ENCODE measurements at regions not wholly inside any gene's neighbourhood (a gene's known extent, or its start where the extent isn't known, plus 50 kb on each side); places are given as distances from the start of the nearest gene placed in this dataset.

- no peak for DNase-seq
Measured at GRCh38 chr17:65477600-65477999, 83.8 kb downstream of the AXIN2 start.

DNA sequence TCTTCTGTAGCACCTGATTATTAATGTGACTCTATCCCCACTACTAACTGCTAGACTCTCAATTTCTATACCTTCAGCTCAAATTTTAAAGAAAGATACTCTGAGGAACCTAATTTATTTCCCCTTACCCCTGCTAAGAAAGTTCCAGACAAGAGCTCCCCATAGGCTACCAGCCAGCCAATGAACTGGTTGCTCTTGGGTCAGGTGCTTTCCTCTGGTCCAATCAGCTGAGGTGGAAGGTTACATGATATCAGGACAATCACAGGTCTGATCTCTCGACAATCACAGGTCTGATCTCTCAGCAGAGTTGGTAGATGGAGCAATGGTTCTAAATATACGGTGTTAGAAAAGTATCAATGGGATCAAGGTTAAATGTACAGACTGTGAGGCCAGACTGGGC, 86.8 kb downstream of the AXIN2 start:
- no peak for DNase-seq

DNA sequence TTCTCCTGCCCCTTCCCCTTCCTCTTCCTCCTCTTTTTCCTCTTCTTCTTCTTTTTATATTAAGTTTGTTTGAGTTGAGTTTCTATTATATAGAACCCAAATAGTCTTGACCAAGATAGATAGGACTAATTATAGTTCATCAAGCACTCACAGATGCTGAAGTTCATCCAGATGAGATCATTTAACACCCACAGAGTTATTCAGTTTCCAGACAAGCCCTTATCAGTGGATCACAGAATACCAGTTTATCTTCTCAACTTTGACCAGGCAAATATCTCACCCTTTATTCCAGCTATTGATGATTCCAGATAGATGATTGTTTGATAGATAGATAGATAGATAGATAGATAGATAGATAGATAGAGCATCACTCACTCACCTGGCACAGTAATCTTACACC, 87.5 kb downstream of the AXIN2 start:
- DNase-seq, result no peak

DNA sequence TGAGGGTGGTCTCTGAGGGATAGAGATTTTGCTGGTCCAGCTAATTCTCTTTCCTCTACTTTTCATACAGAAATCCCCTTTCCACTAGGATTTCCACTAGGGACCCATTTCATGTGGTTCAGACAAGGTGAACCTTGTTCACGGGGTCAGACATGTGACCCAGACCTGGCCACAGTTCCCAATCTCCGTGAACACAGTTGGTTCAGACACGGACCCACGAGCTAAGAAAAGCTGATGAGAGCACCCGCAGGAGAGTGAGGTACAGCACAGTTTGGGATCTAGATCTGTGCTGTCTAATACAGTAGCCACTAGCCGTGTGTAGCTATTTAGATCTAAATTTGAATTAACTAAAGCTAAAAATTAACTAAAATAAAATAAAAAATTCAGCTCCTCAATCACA, 88.1 kb downstream of the AXIN2 start:
- DNase-seq, result no peak

GRCh38 chr17:65472666-65473309, 88.7 kb downstream of the AXIN2 start:
- no peak for DNase-seq

DNA sequence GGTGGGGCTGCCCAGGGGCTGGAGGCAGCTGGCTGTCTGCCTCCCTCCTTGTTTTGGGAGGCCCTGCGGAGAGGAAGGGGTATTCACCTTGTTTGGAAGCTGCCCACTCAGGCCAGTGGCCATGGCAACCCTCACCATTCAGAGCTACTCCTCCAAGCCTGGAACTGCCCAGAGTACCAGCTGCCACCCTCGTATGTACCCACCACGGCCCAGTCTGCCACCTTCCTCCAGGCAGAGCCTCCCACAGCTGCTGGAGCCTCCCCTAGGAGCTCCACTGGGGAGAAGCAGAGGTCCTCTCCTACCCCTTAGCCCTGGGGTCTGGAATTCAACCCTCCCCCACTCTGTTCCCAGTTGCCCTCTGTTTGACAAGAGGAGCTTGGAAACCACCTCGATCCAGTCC, 90.7 kb downstream of the AXIN2 start:
- DNase-seq, result no peak

GRCh38 chr17:65468321-65468720, 93.1 kb downstream of the AXIN2 start:
- DNase-seq, result no peak

- no peak for DNase-seq
Measured at GRCh38 chr17:65467156-65467555, 94.3 kb downstream of the AXIN2 start.

DNA sequence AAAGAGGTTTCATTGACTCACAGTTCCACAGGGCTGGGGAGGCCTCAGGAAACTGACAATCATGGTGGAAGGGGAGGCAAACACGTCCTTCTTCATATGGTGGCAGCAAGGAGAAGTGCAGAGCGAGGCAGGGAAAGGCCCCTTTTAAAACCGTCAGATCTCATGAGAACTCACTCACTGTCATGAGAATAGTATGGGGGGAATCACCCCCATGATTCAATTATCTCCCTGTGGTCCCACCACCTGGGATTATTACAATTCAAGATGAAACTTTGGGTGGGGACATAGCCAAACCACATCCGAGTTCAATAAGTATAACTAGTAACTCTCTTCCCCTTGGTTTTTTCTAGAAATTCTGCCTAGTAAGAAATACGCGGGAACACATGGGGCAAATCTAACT, 94.9 kb downstream of the AXIN2 start:
- no peak for DNase-seq

DNA sequence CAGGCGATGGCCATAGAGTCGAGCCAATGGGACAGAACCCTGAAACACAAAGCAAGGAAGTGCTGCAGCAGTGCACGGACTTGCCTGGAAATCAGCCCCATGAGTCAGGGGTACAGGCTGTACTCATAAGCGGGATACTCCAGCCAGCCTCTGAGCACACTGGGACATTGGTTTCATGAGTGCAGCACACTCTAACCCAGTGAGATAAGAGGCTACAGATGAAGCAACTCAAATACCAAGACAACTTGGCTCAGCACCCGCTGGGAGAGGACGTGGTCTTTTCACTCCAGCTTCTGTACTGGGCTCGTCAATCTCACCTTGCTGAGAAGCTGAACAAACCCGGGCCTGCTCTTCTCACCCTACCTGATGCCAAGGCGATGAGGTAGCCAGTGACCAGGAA, 98.2 kb downstream of the AXIN2 start:
- DNase-seq, result no peak

DNA sequence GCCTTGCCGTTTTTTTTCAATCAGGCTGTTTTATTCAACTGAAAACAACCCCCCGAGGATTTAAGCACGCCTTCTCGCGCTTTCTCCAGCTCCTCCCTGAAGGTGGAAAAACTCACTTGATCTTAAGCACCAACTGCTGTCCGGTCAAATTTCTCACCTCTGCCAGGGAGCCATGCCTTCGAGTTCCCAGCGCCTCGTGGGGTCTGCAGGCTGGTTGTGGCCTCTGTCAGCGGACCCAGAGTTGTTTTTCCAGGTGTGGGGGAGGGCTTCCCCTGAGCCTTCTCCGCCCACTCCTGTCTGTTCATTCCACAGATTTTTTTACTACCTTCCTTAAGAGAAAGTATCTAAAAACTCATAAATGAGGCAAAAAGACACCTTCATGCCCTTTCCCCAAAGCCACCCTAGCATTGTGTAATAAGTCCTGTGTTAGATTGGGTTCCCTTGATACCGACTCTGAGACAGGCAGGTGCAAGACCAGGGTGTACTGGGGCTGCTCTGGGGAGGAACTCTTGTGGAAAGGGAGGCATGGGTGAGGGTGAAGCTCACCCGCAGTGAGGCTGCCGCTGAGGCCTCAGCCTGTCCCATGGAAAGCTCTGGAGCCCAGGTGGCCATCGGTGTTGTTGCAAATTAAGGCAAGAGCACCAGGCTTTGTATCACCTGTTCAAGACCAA, 101.6 kb downstream of the AXIN2 start:
- no peak for DNase-seq

DNA sequence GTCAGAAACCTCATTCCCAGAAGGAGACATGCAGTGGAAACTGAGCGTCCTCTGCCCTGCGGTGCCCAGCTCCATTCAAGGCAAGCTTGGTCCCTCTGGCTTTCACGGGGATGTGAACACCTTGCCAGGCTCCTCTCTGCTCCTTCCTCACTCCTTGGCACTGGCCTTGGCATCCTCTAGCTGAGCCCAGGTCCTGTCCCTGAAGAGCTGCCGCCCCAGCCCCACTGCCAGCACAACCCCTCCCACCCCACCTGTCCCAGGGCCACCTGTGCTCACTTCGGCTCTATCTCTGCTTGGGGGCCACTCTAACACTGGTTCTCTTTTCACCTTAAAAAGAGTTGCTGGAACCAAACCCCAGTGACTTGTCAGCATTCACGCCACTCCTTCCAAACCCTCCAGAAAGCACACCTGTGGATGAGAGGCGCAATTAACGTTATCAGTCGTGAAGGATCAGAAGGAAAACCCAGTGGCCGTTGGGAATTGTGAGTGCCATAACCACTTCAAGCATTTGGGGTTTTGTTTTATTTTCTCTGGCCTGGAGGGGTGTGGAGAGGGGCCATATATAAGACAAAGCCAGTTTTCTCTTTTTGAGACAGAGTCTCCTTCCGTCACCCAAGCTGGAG, 103.7 kb downstream of the AXIN2 start:
- no peak for DNase-seq

GRCh38 chr17:65457183-65457582, 104.3 kb downstream of the AXIN2 start:
- no peak for DNase-seq

DNA sequence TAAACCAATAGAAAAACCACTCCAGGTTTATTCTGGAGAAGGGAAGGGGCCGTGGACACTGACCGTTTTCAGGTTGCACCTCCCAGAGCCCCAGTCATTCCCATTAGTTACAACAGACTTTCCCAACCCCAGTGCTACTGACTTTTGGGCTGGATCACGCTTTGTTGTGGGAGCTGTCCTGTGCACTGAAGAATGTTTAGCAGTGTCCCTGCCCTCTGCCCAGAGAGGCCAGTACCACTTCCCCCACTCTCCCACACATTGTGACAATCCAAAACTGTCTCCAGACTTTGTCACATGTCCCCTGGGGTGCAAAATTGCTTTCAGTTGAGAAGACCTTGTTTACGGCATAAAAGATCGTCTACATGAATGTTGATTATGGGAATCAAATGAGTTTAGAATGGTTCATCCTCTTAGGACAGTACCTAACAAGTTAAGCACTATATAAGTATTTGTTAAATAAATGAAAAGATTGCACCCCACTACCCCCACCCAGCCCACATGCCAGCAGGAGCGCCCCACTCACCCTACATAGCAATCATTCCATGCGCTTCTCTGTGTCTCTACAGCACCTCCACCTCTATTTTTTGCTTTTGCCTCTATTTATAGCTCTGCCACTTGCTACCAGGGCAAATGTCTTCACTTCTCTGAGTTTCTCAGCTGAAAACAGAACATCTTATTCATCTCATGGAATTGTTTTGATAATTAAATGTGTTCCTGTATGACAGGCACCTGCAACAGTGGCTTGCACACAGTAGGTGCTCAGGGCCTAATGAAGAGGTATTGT, 104.9 kb downstream of the AXIN2 start:
- no peak for DNase-seq

DNA sequence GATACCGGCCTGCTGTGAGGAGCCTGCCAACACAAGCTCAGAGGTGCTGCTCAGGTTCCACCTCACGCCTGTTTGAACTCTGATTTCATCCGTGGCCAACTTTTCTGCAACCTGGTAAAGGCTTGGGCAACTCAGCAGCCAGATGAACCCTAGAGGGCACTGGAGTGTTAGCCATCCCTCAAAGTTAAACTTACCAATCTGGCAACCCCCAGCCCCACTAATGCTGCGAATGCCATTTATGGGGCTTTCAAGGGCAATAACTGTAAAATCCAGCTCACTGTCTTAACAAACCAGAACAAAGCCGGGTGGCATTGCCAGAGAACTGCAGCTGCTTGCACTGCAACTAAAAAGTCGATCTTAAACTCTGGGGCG, 105.5 kb downstream of the AXIN2 start:
- DNase-seq, result no peak

DNA sequence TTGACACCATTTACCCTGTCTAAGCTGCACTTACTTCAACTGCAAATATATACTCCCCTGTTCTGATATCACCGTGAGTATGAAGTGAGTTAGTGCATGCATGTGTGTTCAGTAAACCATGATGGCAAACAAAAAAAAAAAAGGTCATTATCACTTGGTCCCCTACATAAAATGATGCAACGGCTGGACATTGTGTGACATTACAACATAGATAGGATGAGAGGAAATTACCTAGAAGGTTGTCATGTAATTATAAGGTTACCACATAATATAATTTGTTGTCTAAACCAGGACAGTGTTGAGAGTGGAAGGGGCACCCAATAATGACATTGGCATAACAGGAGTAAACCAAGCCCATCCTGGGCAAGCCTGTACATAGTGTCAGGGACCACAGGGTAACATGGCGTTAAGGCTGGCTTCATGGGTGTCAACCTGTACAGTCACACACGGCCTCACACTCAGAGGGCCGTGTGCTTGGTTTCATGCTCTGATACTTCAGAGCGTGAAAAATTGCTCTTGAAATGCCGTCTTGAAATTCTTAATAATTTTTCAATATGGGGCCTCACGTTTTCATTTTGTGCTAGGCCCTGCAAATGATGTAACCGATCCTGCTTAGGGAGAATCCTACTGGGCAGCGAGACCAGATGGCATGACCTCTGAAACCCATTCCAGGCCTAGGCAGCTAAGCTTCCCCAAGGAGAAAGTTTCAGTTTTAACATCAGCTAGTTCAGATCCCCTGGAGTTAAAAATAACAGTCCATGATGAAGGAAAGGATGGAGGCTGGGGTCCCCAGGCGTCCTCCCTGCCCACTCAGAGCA, 106.1 kb downstream of the AXIN2 start:
- no peak for DNase-seq

DNA sequence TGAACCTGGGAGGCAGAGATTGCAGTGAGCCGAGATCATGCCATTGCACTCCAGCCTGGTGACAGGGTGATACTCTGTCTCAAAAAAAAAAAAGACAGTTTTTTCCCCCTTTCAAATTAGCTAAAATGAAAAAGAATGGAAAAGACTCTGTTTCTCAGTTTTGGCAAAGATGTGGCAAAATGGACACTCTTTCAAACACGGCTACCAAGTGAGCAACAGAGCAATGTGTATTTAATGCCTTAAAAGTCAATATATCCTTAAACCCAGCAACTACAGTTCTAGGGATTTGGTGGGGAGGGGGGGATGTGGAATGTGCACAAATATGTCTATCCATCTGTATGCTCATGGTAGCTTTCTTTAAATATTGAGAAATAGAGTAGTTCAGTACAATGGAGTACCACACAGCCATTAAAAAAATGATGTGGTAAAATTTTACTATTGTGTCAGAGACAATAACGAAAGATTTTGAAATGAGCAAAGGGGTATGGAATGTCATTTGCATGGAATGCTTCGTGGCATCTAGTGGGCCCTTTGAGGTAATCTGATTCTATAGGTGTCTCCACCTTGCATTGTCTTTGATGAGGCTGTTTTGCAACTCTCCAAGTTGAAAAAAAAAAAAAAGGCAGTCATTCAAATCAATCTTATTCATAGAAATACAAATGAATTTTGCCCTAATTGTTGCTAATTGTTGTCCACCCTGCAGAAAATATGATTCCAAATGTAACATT, 108.1 kb downstream of the AXIN2 start:
- DNase-seq, result no peak

- DNase-seq, result no peak
Measured at GRCh38 chr17:65449495-65449894, 112.0 kb downstream of the AXIN2 start.

DNA sequence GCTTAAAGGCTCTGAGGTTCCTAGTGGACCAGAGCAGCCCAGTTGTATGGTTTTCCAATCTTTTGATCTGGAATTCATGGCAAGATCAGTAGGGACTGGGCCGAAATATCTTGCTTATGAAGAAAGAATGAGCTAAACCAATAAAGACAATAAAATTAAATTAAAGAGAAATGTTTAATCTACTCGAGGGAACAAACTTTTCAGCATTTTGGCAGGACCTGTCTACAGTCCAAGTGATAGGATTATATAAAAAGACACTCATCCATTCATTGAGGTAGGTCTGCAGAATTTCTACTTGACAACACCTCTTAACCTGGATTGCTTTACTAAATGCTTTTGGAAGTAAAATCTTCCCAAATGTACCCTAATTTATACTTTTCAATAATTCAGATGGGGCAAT, 113.6 kb downstream of the AXIN2 start:
- no peak for DNase-seq

GRCh38 chr17:65446838-65447526, 114.5 kb downstream of the AXIN2 start:
- DNase-seq, result no peak

DNA sequence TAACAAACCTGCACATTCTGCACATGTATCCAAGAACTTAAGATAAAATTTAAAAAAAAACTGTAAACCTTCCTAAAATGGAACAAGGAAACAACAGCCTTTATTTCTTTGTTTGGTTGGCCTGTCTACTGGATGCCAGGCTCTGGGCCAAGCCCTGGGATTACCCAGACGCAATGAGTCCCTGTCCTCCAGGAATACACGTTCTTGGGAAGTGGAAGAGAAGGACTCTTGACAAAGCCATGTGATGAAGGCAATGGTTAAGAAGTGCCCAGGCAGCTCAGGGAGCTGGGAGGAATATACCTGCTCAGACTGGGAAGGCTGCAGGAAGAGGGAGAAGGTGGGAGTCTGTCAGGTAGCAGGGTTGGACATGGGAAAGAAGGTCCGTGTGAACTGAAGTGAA, 115.4 kb downstream of the AXIN2 start:
- no peak for DNase-seq

GRCh38 chr17:65444049-65444448, 117.4 kb downstream of the AXIN2 start:
- no peak for DNase-seq
